Activated CD4-positive, CD25-positive, alpha-beta regulatory T cell (primary cell): ENCODE measurements at regions not wholly inside any gene's neighbourhood (a gene's known extent, or its start where the extent isn't known, plus 50 kb on each side); places are given as distances from the start of the nearest gene placed in this dataset.
"Not testable (repeated sequence)": the region's sequence is repeated elsewhere in the genome, so short reads cannot be mapped to it uniquely, and the experiment has no call there.

ENCODE experiments used
- DNase-seq, 4 experiments: peaks; one replicate each; lab custom pipeline; 2025; lab: John Stamatoyannopoulos, UW

GRCh38 chr7:24135003-24135817, 148.8 kb upstream of the NPY start:
- DNase-seq, result no peak

GRCh38 chr7:24137338-24137737, 146.7 kb upstream of the NPY start:
- DNase-seq, result no peak

GRCh38 chr7:24138343-24138742, 145.6 kb upstream of the NPY start:
- no peak for DNase-seq

- no peak for DNase-seq
These were observed 144.0 kb upstream of the NPY start for GRCh38 chr7:24140001-24140400.

- no peak for DNase-seq
These were observed 142.0 kb upstream of the NPY start for GRCh38 chr7:24141874-24142509.

- DNase-seq, result no peak
These were observed 140.4 kb upstream of the NPY start for GRCh38 chr7:24143547-24143946.

- DNase-seq, result no peak
These were observed 132.0 kb upstream of the NPY start for GRCh38 chr7:24151944-24152343.

- DNase-seq, result no peak
These were observed 131.6 kb upstream of the NPY start for GRCh38 chr7:24152356-24152755.

- no peak for DNase-seq
These were observed 131.0 kb upstream of the NPY start for GRCh38 chr7:24152877-24153472.

GRCh38 chr7:24157666-24158065, 126.3 kb upstream of the NPY start:
- no peak for DNase-seq

GRCh38 chr7:24158975-24159374, 125.0 kb upstream of the NPY start:
- DNase-seq, result no peak

- DNase-seq, result no peak
These were observed 119.6 kb upstream of the NPY start for GRCh38 chr7:24164401-24164800.

GRCh38 chr7:24169077-24169624, 114.8 kb upstream of the NPY start:
- DNase-seq, result no peak

- DNase-seq, result not testable (repeated sequence)
These were observed 112.0 kb upstream of the NPY start for GRCh38 chr7:24171951-24172350.

- no peak for DNase-seq
These were observed 111.1 kb upstream of the NPY start for GRCh38 chr7:24172856-24173255.

GRCh38 chr7:24175603-24176002, 108.4 kb upstream of the NPY start:
- DNase-seq, result no peak

GRCh38 chr7:24178811-24179570, 105.0 kb upstream of the NPY start:
- no peak for DNase-seq

- no peak for DNase-seq
These were observed 92.6 kb upstream of the NPY start for GRCh38 chr7:24191362-24191761.

GRCh38 chr7:24192053-24192452, 91.9 kb upstream of the NPY start:
- DNase-seq, result no peak

GRCh38 chr7:24192691-24193090, 91.3 kb upstream of the NPY start:
- DNase-seq, result no peak

- no peak for DNase-seq
These were observed 86.1 kb upstream of the NPY start for GRCh38 chr7:24197852-24198251.

- DNase-seq, result no peak
These were observed 84.0 kb upstream of the NPY start for GRCh38 chr7:24199978-24200377.
